Activated T-helper 1 cell treated with anti-CD3 and anti-CD28 coated beads, Interleukin-12 subunit alpha, Interleukin-12 subunit beta, Interleukin-2, Interleukin-4 antibody, amounts not matched to agents 30 ng/mL and 10 ng/mL and 1 ng/mL, durations not matched to agents 14 hours and 24 hours and 36 hours (primary cell): ENCODE measurements at regions not wholly inside any gene's neighbourhood (a gene's known extent, or its start where the extent isn't known, plus 50 kb on each side); places are given as distances from the start of the nearest gene placed in this dataset.
"Not testable (repeated sequence)": the region's sequence is repeated elsewhere in the genome, so short reads cannot be mapped to it uniquely, and the experiment has no call there.

Experiments
- DNase-seq: peaks from one replicate; pipeline ENCODE4 v3.0.0; 2021; ENCODE audit warnings: low spot score
- H3K27ac Mint-ChIP-seq: one replicate; pipeline ENCODE4 v1.8.0; 2021; ENCODE audit warnings: mild to moderate bottlenecking, mixed read lengths
- H3K27me3 Mint-ChIP-seq: one replicate; pipeline ENCODE4 v1.8.0; 2022; ENCODE audit warnings: mild to moderate bottlenecking, moderate library complexity, mixed read lengths; ENCODE audit not compliant: insufficient read depth
- H3K36me3 Mint-ChIP-seq: one replicate; pipeline ENCODE4 v1.8.0; 2021; ENCODE audit warnings: low read depth, mixed read lengths
- H3K4me1 Mint-ChIP-seq: one replicate; pipeline ENCODE4 v1.8.0; 2021; ENCODE audit warnings: low read depth, mixed read lengths
- H3K4me3 Mint-ChIP-seq: one replicate; pipeline ENCODE4 v1.8.0; 2021; ENCODE audit warnings: mild to moderate bottlenecking, moderate library complexity, mixed read lengths
- H3K9me3 Mint-ChIP-seq: one replicate; pipeline ENCODE4 v1.8.0; 2021; ENCODE audit warnings: mixed read lengths
- intact Hi-C: fragments of 100-400 bp; cut with micrococcal nuclease; formaldehyde crosslinking; loops from one replicate; pipeline ENCODE4 v1.15.1; 2024

DNA sequence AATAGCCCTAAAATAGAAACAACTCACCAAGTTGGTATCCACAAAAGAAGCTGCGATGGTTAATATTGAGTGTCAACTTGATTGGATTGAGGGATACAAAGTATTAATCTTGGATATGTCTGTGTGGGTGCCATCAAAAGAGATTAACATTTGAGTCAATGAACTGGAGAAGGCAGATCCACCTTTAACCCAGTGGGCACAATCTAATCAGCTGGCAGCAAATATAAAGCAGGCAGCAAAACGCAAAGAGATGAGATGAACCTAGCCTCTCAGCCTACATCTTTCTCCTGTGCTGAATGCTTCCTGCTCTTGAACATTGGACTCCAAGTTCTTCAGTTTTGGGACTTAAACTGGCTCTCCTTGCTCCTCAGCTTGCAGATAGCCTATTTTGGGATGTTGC, 277.6 kb upstream of the RAI14 start:
- H3K27me3 Mint-ChIP-seq, H3K9me3 Mint-ChIP-seq, intact Hi-C loops, H3K36me3 Mint-ChIP-seq, H3K4me1 Mint-ChIP-seq, DNase-seq, H3K4me3 Mint-ChIP-seq, H3K27ac Mint-ChIP-seq: not testable (repeated sequence)

DNA sequence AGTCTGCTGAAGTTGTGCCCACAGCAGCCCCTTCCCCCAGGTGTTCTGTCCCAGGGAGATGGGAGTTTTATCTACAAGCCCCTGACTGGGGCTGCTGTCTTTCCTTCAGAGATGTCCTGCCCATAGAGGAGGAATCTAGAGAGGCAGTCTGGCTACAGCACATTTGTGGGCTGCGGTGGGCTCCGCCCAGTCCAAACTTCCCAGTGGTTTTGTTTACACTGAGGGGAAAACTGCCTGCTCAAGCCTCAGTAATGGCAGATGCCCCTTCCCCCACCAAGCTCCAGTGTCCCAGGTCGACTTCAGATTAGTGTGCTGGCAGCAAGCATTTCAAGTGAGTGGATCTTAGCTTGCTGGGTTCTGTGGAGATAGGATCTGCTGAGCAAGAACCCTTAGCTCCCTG, 267.4 kb upstream of the RAI14 start:
- DNase-seq = not testable (repeated sequence)

DNA sequence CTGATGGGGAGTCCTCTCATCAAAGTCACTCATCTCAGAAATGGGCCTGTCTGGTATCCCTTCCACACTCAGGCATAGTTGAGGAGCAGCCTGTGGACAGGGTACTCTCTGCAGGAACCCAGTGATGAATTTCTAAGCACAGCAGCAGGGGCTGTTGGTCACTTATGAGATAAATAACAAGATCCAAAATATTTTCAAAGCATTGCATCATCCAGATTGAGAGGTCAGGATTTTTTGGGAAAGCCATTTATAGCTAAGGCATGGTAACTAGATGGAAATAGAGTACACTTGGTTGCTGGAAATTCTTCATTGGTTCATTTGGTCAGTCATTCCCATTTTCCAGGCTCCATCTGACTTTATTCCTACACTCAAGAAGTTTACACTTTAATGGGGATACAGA, 246.8 kb upstream of the RAI14 start:
- Mint-ChIP-seq H3K9me3 (no peaks in the 10 kb centered on the region), H3K27me3 (peaks cover 9% of the 10 kb centered on the region), H3K4me3 (no peak overlapping the region), H3K36me3 (no peaks in the 10 kb centered on the region), H3K27ac (no peak overlapping the region), H3K4me1 (no peaks in the 10 kb centered on the region)
- intact Hi-C loops = no loop called here
- no peak for DNase-seq

More for the DNA sequence above, 267.4 kb upstream of the RAI14 start:
- H3K9me3 Mint-ChIP-seq, H3K27me3 Mint-ChIP-seq, H3K27ac Mint-ChIP-seq, H3K36me3 Mint-ChIP-seq, H3K4me3 Mint-ChIP-seq, H3K4me1 Mint-ChIP-seq, intact Hi-C loops: not testable (repeated sequence)

DNA sequence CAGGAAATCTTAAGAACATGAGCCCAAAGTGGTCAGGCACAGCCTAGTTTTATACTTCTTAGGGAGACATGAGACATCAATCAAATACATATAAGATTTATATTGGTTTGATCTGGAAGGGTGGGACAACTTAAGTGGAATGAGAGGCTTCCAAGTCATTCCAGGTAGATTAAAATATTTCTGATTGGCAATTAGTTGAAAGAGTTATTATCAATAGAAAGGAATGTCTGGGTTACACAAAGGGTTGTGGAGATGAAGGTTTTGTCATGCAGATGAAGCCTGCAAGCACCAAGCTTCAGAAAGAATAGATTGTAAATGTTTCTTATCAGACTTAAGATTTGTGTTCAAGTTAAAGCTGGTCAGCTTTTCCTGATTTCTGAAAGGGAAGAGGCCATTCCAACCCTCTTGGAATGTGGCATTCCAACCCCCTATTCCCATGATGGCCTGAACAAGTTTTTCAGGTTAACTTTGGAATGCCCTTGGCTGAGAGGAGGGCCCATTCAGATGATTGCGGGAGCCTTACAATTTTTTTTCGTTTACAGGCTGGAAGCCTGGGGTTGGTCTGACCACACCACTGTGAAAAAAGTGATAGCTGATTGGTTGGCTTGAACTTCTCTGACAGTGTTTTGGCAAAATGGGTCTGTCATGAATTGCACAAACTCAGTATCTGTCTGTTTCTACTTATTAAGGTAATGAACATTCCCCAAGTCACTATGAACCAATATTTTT, 245.6 kb upstream of the RAI14 start:
- no peak for DNase-seq
- Mint-ChIP-seq H3K4me3 (no peak overlapping the region), H3K9me3 (no peaks in the 10 kb centered on the region), H3K27ac (no peak overlapping the region), H3K36me3 (no peaks in the 10 kb centered on the region), H3K4me1 (peaks cover under 1% of the 10 kb centered on the region), H3K27me3 (peaks cover 9% of the 10 kb centered on the region)
- intact Hi-C loops = no loop called here

DNA sequence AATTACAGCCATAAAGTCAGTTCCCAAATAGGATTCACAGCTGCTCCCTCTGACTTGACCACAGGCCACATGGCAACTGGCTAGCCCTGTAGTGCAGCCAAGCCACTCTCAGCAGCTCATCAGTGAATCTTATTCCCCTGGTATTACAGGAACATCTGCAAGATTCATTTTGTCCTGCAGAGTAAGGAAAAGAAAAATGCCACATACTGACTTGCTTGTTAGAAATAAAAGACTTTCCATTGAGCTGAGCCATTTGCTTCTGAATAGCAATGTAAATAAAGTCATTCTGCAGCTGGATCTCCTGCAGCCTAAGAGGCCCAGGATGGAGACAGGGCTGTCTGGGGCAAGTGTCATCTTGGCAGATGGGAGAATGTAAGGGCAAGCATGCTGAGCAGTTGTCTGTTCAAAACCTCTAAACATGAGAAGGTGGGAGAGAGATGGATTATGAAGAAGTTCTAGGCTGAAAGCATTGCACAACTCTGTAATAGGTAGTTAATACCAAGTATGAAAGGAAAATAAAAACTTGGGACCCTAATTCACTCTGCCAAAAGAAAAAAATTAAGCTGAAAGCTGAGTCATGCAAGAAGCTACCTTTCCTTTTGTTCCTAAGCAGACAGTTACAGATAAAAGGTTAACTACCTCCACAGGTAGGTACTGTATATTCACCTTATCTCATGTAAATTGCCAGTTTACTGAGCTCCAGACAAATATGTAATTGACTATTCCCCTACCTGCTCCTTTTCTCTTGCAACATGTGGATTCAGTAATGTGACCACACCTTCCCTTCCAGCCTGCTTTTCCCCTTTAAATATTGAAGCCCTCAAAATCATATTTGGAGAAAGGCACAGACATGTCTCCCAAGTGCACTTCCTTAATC, 244.4 kb upstream of the RAI14 start:
- Mint-ChIP-seq H3K4me3 (no peak overlapping the region), H3K27me3 (peaks cover 9% of the 10 kb centered on the region), H3K4me1 (peaks cover 6% of the 10 kb centered on the region), H3K36me3 (no peaks in the 10 kb centered on the region), H3K9me3 (no peaks in the 10 kb centered on the region), H3K27ac (no peak overlapping the region)
- no peak for DNase-seq
- intact Hi-C loops = no loop called here

DNA sequence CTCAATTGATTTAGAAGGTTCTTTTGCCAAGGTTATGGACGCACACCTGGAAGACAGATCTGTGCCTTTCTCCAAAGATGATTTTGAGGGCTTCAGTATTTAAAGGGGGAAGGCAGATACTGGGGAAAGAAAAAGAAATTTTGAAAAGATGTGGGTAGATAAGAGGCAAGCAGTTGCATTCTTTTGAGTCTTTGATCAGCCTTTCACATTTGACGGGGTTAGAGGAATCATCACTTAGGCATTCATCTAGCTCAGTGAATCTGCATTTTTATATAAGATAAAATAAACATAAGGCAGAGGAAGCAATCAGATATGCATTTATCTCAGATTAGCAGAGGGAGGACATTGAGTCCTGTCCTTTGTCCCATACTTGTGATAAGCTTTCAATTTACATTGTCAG, 243.4 kb upstream of the RAI14 start:
- Mint-ChIP-seq H3K27ac (no peak overlapping the region), H3K4me3 (no peak overlapping the region), H3K27me3 (peaks cover 9% of the 10 kb centered on the region), H3K9me3 (no peaks in the 10 kb centered on the region), H3K36me3 (no peaks in the 10 kb centered on the region), H3K4me1 (peaks cover 6% of the 10 kb centered on the region)
- DNase-seq = no peak
- intact Hi-C loops = no loop called here

DNA sequence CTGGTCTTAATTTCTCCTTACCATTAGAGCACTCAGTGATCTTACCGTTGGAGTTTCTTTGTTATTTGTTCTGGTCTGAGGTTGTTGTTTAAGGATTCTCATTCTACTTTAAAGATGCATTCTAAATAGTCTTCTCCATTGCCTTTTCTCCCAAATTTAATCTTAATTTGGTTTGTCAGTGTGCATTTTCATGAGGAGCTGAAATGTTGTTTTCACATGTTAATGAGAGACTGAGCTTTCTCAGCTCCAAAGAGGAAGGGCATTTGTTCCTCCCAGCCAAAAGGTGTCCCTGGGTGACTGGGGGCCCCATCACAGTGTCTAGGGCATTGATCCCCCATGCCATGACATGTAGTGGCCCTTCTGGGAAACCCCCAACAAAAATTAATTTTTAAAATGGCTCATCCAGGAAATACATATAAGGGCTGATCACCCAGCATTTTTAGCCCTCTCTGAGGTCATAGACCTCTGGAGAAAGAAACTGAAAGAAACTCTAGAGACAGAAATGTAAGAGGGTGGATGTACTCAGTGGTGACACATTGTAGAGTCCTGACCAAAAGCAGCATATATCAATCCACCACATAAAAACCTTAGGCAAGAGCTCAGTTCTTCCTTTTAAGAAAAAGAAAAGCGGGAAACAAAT, 240.4 kb upstream of the RAI14 start:
- no peaks in the 10 kb centered on the region for H3K36me3 Mint-ChIP-seq
- no peak for DNase-seq
- H3K27ac Mint-ChIP-seq = no peak overlapping the region
- intact Hi-C loops = no loop called here
- peaks cover 6% of the 10 kb centered on the region for H3K9me3 Mint-ChIP-seq
- no peak overlapping the region for H3K4me3 Mint-ChIP-seq
- H3K4me1 Mint-ChIP-seq = peaks cover 6% of the 10 kb centered on the region
- H3K27me3 Mint-ChIP-seq = peaks cover 9% of the 10 kb centered on the region

DNA sequence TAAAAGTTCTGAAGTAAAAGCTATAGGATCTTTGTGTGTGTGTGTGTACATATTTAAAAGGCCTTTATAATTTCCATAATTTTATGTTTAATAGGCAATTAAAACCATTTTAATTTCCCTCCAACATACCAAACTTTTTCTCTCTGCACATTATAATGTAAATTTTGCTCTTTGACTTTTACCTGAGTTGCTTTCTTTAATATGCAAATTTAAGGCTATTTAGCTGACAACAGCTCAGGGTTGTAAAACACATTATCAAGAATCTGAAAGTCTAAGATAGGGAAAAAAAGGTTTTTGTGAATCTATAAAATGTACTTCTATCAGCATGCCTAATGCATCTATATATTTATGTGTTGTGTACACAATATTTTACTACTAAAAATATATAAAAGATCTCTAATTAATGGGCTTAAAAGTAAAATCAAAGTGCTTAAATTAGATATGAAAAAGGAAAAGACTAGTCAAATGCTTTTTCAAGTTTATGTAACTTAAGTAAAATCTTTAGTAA, 239.6 kb upstream of the RAI14 start:
- Mint-ChIP-seq H3K4me3 (no peak overlapping the region), H3K27me3 (peaks cover 9% of the 10 kb centered on the region), H3K9me3 (peaks cover 6% of the 10 kb centered on the region), H3K27ac (no peak overlapping the region), H3K4me1 (peaks cover 6% of the 10 kb centered on the region), H3K36me3 (no peaks in the 10 kb centered on the region)
- no peak for DNase-seq
- intact Hi-C loops = no loop called here

DNA sequence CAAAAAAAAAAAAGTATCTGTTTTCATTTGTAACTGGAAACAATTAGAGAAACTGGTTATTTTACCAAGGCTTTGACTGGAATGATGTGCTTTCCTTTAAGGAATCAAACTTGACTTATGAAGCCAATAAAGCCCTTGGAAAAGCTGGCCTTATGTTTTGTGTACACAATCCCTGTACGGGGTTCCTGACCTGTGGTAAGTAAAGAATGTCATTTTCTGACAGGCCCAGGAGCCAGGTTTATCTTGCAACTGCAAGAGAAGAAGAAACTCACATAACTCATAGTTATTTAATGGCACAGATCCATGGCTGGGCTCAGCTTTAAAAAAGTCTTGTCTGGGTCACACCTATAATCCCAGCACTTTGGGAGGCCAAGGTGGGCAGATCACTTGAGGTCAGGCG, 235.9 kb upstream of the RAI14 start:
- H3K9me3 Mint-ChIP-seq = not testable (repeated sequence)

DNA sequence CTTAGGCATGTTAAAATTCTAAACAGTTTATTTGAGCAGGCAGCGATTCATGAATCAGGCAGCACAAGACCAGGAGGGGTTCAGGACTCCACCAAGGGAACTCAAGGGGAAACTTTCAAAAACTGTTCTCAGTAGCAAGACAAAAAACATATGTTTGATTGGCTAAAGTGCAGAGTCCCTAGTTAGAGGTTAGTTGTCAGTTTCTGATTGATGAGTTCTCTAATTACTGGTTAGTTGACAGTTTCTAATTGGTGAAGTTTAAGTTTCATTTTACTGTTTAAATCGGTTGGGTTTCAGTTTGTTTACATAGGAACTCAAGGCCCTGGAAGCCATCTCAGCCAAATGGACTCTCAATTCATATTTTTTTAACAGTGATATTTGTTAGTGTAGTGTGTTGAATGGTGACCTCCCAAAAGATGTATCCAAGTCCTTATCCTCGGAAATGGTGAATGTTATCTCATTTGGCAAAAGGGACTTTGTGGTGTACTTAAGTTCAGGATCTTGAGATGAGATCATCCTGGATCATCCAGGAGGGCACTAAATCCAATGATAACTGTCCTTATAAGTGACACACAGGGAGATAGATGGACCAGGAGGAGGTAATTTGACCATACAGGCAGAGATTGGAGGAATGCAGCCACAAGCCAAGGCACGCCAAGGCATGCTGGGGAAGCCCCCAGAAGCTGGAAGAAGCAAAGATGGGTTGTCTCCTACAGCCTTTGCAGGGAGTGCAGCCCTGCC, 219.2 kb upstream of the RAI14 start:
- no peak for DNase-seq
- Mint-ChIP-seq H3K4me3 (no peak overlapping the region), H3K36me3 (no peaks in the 10 kb centered on the region), H3K27me3 (no peaks in the 10 kb centered on the region), H3K9me3 (no peaks in the 10 kb centered on the region), H3K27ac (no peak overlapping the region), H3K4me1 (no peaks in the 10 kb centered on the region)
- intact Hi-C loops = no loop called here

More for the DNA sequence above, 235.9 kb upstream of the RAI14 start:
- intact Hi-C loops, DNase-seq, H3K4me3 Mint-ChIP-seq, H3K36me3 Mint-ChIP-seq, H3K27ac Mint-ChIP-seq, H3K4me1 Mint-ChIP-seq, H3K27me3 Mint-ChIP-seq: not testable (repeated sequence)

DNA sequence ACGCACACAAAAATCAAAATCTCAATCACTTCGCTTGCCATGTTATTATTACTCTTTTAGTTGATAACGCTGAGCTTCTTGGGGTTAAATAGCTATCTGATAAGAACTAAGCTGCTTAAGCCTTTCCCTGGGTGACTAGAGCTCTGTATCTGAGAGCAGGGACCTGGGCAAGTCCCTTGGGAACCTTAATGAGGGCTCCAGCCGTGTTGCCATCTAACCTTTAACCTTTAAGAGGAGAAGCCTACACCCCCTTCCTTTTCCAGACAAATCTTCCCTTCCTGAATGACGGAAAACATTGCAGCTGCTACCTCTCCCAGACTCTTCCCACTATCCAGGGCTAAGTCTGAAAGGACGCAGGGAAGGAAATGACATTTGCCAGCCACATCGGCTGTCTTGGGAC, 216.5 kb upstream of the RAI14 start:
- intact Hi-C loops = no loop called here
- H3K4me1 Mint-ChIP-seq = no peaks in the 10 kb centered on the region
- H3K4me3 Mint-ChIP-seq = no peak overlapping the region
- DNase-seq = no peak
- no peak overlapping the region for H3K27ac Mint-ChIP-seq
- no peaks in the 10 kb centered on the region for H3K27me3 Mint-ChIP-seq
- H3K36me3 Mint-ChIP-seq = no peaks in the 10 kb centered on the region
- no peaks in the 10 kb centered on the region for H3K9me3 Mint-ChIP-seq

DNA sequence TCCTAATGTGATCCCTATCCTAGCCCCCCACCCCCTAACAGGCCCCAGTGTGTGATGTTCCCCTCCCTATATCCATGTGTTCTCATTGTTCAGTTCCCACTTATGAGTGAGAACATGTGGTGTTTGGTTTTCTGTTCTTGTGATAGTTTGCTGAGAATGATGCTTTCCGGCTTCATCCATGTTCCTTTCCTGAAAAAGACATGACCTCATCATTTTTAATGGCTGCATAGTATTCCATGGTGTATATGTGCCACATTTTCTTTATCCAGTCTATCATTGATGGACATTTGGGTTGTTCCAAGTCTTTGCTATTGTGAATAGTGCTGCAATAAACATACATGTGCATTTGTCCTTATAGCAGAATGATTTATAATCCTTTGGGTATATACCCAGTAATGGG, 214.4 kb upstream of the RAI14 start:
- H3K4me3 Mint-ChIP-seq, DNase-seq, H3K4me1 Mint-ChIP-seq, H3K27me3 Mint-ChIP-seq, H3K9me3 Mint-ChIP-seq, intact Hi-C loops, H3K36me3 Mint-ChIP-seq, H3K27ac Mint-ChIP-seq: not testable (repeated sequence)
